Rectal smooth muscle tissue (tissue), 1 donor: ENCODE measurements at regions not wholly inside any gene's neighbourhood (a gene's known extent, or its start where the extent isn't known, plus 50 kb on each side); places are given as distances from the start of the nearest gene placed in this dataset.

Source experiments
- H3K27ac ChIP-seq: one replicate; pipeline ENCODE4 v1.7.0; 2013; ENCODE audit warnings: low read depth, low read length, inconsistent platforms
- H3K27me3 ChIP-seq: one replicate; pipeline ENCODE4 v1.7.0; 2013; ENCODE audit warnings: low read length; ENCODE audit not compliant: control insufficient read depth, insufficient read depth
- H3K36me3 ChIP-seq: one replicate; pipeline ENCODE4 v1.7.0; 2013; ENCODE audit warnings: low read length; ENCODE audit not compliant: control insufficient read depth, insufficient read depth
- H3K4me1 ChIP-seq: one replicate; pipeline ENCODE4 v1.7.0; 2013; ENCODE audit warnings: low read length; ENCODE audit not compliant: control insufficient read depth, insufficient read depth
- H3K4me3 ChIP-seq: one replicate; pipeline ENCODE4 v1.7.0; 2013; ENCODE audit warnings: low read length
- H3K9ac ChIP-seq: one replicate; pipeline ENCODE4 v1.7.0; 2013; ENCODE audit warnings: low read length

DNA sequence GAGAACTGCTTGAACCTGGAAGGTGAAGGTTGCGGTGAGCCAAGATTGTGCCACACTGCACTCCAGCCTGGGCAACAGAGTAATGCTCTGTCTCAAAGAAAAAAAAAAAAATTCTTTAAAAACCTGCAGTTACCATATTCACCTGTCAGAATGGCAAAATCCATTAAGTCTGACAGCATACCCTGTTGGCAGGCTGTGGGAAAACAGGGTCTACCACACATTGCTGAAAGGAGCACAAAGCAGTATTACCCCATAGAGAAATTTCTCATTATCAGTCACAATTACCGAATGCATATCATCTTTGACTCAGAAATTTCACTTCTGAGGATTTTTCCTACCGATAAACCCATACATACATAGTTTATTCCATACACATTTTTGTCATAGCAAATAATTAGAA, 264.1 kb upstream of the SLCO3A1 start:
- H3K4me3 ChIP-seq, result no peak overlapping the region
- no peak overlapping the region for H3K9ac ChIP-seq
- H3K4me1 ChIP-seq, result no peaks in the 10 kb centered on the region
- no peak overlapping the region for H3K27ac ChIP-seq
- H3K27me3 ChIP-seq, result no peaks in the 10 kb centered on the region
- H3K36me3 ChIP-seq, result no peaks in the 10 kb centered on the region

GRCh38 chr15:91592567-91592966, 260.9 kb upstream of the SLCO3A1 start:
- no peak overlapping the region for H3K4me3 ChIP-seq
- H3K27ac ChIP-seq, result no peak overlapping the region
- H3K27me3 ChIP-seq, result no peaks in the 10 kb centered on the region
- H3K9ac ChIP-seq, result no peak overlapping the region
- H3K36me3 ChIP-seq, result no peaks in the 10 kb centered on the region
- no peaks in the 10 kb centered on the region for H3K4me1 ChIP-seq

DNA sequence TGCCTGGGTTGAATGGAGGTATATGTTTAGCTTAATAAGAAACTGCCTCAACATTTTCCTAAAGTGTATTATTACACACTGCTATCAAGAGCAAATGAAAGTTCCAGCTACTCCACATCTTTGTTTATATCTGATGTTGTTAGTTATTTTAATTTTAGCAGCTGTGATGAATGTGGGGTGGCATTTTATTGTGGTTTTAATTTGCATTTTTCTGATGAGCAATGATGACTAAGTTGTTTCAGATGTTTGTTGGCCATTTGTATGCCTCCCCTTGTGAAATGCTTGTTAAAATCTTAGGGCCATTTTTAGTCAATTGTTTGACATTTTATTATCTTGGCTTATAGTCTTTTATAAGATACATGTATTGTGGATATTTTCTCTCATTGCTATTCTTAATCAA, 260.4 kb upstream of the SLCO3A1 start:
- no peak overlapping the region for H3K4me3 ChIP-seq
- H3K27ac ChIP-seq, result no peak overlapping the region
- H3K36me3 ChIP-seq, result no peaks in the 10 kb centered on the region
- no peak overlapping the region for H3K9ac ChIP-seq
- H3K4me1 ChIP-seq, result no peaks in the 10 kb centered on the region
- H3K27me3 ChIP-seq, result no peaks in the 10 kb centered on the region

- Histone ChIP-seq H3K9ac (no peak overlapping the region), H3K27ac (no peak overlapping the region), H3K4me3 (no peak overlapping the region), H3K27me3 (no peaks in the 10 kb centered on the region), H3K36me3 (no peaks in the 10 kb centered on the region), H3K4me1 (no peaks in the 10 kb centered on the region)
Measured at GRCh38 chr15:91593653-91594052, 259.9 kb upstream of the SLCO3A1 start.

DNA sequence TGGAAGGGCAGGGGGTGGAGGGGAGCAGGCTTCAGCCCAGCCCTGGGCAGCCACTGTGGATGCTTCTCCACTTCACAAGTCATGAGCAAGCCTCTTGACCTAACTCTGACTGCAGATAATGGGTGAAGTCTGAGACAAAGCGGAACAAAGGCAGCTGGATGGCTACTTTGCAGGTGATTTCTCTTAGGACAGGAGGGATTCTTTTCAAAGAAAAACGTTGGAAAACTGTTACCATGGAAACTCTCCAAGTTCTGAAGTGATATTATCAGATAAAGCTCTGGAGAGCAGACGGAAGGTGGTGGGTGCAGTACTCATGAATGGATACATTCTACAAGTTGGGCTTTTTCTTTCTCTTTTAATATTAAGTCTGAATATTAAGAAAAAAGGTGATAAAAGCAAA, 254.2 kb upstream of the SLCO3A1 start:
- Histone ChIP-seq H3K36me3 (no peaks in the 10 kb centered on the region), H3K4me3 (no peak overlapping the region), H3K27ac (no peak overlapping the region), H3K9ac (no peak overlapping the region), H3K4me1 (no peaks in the 10 kb centered on the region), H3K27me3 (no peaks in the 10 kb centered on the region)

DNA sequence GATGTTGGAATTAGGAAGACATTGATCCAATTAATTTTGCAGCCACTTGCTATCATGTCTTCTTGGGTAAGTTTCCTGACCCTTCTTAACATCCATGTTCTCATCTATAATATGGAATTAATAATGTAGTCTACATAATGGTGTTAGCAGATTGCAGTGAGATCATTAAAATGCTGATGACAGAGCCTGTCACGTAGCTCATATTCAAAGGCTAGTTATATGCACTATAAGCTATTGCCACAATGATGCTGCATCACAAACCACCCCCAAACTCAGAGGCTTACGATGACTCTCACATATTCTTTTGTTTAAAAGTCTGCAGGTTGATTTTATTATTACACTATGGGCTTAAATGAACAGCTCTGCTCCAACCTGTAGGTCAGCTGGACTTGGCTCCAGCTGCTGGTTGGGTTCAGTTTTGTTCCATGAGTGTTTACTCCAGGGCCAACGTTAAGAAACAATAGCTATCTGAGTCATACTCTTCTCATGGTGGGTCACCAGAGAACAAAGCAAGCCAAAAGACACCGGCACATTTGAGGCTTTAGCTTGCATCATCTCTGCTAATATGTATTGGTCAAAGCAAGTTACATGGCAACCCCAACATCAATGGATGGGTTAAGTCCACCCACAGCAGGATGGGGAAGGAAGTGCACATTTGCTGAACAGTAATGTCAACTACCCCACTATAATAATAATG, 250.0 kb upstream of the SLCO3A1 start:
- Histone ChIP-seq H3K4me3 (no peak overlapping the region), H3K36me3 (no peaks in the 10 kb centered on the region), H3K27me3 (no peaks in the 10 kb centered on the region), H3K27ac (no peak overlapping the region), H3K9ac (no peak overlapping the region), H3K4me1 (no peaks in the 10 kb centered on the region)

DNA sequence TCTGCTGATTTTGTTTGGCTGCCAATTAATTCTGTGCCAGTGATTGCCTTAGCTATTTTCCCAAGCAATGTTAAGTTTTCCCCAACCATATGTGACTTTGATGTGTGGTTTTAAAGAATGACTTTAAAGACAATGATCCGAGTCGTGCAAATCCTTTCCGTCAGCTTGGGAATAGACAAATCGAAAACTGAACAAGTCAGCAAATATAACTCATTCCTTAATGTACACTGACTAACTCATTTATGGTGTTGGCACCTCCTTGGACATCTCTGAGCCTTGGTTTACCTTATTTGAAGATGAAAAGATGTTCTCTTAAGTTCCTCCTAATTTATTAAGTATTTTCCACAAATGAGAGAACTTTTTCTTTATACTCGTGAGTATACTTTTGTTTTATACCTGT, 249.4 kb upstream of the SLCO3A1 start:
- no peaks in the 10 kb centered on the region for H3K27me3 ChIP-seq
- H3K27ac ChIP-seq, result no peak overlapping the region
- H3K4me1 ChIP-seq, result no peaks in the 10 kb centered on the region
- H3K4me3 ChIP-seq, result no peak overlapping the region
- H3K9ac ChIP-seq, result no peak overlapping the region
- no peaks in the 10 kb centered on the region for H3K36me3 ChIP-seq

GRCh38 chr15:91605576-91605975, 247.9 kb upstream of the SLCO3A1 start:
- no peaks in the 10 kb centered on the region for H3K27me3 ChIP-seq
- no peak overlapping the region for H3K4me3 ChIP-seq
- no peaks in the 10 kb centered on the region for H3K36me3 ChIP-seq
- H3K27ac ChIP-seq, result no peak overlapping the region
- H3K9ac ChIP-seq, result no peak overlapping the region
- no peaks in the 10 kb centered on the region for H3K4me1 ChIP-seq

- H3K36me3 ChIP-seq, result no peaks in the 10 kb centered on the region
- H3K4me3 ChIP-seq, result no peak overlapping the region
- H3K4me1 ChIP-seq, result no peaks in the 10 kb centered on the region
- no peak overlapping the region for H3K27ac ChIP-seq
- no peaks in the 10 kb centered on the region for H3K27me3 ChIP-seq
- H3K9ac ChIP-seq, result no peak overlapping the region
Measured at GRCh38 chr15:91609231-91609630, 244.3 kb upstream of the SLCO3A1 start.

GRCh38 chr15:91609966-91610365, 243.5 kb upstream of the SLCO3A1 start:
- H3K27me3 ChIP-seq, result no peaks in the 10 kb centered on the region
- H3K36me3 ChIP-seq, result no peaks in the 10 kb centered on the region
- H3K27ac ChIP-seq, result no peak overlapping the region
- H3K4me1 ChIP-seq, result no peaks in the 10 kb centered on the region
- H3K9ac ChIP-seq, result no peak overlapping the region
- no peak overlapping the region for H3K4me3 ChIP-seq

GRCh38 chr15:91611561-91612323, 241.8 kb upstream of the SLCO3A1 start:
- no peaks in the 10 kb centered on the region for H3K4me1 ChIP-seq
- H3K27me3 ChIP-seq, result no peaks in the 10 kb centered on the region
- no peaks in the 10 kb centered on the region for H3K36me3 ChIP-seq
- H3K9ac ChIP-seq, result no peak overlapping the region
- H3K4me3 ChIP-seq, result no peak overlapping the region
- H3K27ac ChIP-seq, result no peak overlapping the region

DNA sequence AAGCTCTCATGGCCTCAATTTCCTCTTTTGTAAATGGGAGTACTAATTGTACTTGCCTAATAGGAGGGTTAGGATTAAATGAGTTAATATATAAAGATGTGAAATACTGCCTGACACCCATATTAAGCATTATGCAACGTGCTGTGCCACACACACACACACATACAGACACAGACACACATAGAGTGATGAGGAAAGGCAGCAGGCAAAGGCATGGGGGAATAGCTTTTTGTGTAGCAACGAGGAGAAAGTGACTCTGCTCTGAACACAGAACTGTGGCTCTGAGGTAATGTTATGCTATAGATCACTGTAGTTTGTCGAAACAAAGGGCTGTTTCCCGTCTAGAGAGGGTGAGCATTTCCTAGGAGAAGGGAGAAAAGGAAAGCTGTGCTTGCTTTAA, 233.3 kb upstream of the SLCO3A1 start:
- H3K9ac ChIP-seq, result no peak overlapping the region
- H3K36me3 ChIP-seq, result no peaks in the 10 kb centered on the region
- H3K27me3 ChIP-seq, result no peaks in the 10 kb centered on the region
- H3K4me1 ChIP-seq, result peaks cover 2% of the 10 kb centered on the region
- no peak overlapping the region for H3K4me3 ChIP-seq
- H3K27ac ChIP-seq, result no peak overlapping the region

GRCh38 chr15:91622235-91622634, 231.3 kb upstream of the SLCO3A1 start:
- Histone ChIP-seq H3K4me1 (peaks cover 4% of the 10 kb centered on the region), H3K36me3 (no peaks in the 10 kb centered on the region), H3K9ac (no peak overlapping the region), H3K27ac (no peak overlapping the region), H3K27me3 (no peaks in the 10 kb centered on the region), H3K4me3 (no peak overlapping the region)
